ENCODE measurements at regions not wholly inside any gene's neighbourhood (a gene's known extent, or its start where the extent isn't known, plus 50 kb on each side); places are given as distances from the start of the nearest gene placed in this dataset.
"Not testable (repeated sequence)": the region's sequence is repeated elsewhere in the genome, so short reads cannot be mapped to it uniquely, and the experiment has no call there.

- no peak overlapping the region for H3K27ac Mint-ChIP-seq
- ChIA-PET POLR2A (ENCODE audit: partially characterized antibody) (no interaction called here), CTCF (ENCODE audit: partially characterized antibody) (no interaction called here)
- no peaks in the 10 kb centered on the region for H3K36me3 ChIP-seq (ENCODE audit: insufficient read depth, low read length)
- no peak for DNase-seq
- H3K4me3 ChIP-seq (ENCODE audit: low read length in 2 of 2): no peak overlapping the region
- H3K4me1 Mint-ChIP-seq: no peaks in the 10 kb centered on the region
- peaks cover 0 to 7% (median under 1%) of the 10 kb centered on the region in 8 donors for H3K9me3 Mint-ChIP-seq
- H3K27me3 ChIP-seq (ENCODE audit: insufficient read depth, low read length): no peaks in the 10 kb centered on the region
- no peaks in the 10 kb centered on the region for H3K9me3 ChIP-seq (ENCODE audit: control insufficient read depth in 1 of 2, low read length in 2 of 2)
- no peak overlapping the region for H3K27ac ChIP-seq (ENCODE audit: low read depth, low read length)
- no peak overlapping the region for H3K4me3 Mint-ChIP-seq
- H3K36me3 Mint-ChIP-seq: no peaks in the 10 kb centered on the region
- no peaks in the 10 kb centered on the region for H3K4me1 ChIP-seq (ENCODE audit: insufficient read depth, low read length)
- H3K27me3 Mint-ChIP-seq: peaks cover 5% of the 10 kb centered on the region in 2 donors
- intact Hi-C loops (cut with micrococcal nuclease): no loop called here
Measured at GRCh38 chr5:57937501-57938173, 455.0 kb upstream of the ACTBL2 start.

- H3K4me1 ChIP-seq (ENCODE audit: insufficient read depth, low read length): no peaks in the 10 kb centered on the region
- no peaks in the 10 kb centered on the region for H3K36me3 Mint-ChIP-seq
- H3K27me3 ChIP-seq (ENCODE audit: insufficient read depth, low read length): no peaks in the 10 kb centered on the region
- POLR2A ChIA-PET (ENCODE audit: partially characterized antibody): no interaction called here
- H3K4me1 Mint-ChIP-seq: no peaks in the 10 kb centered on the region
- H3K27ac ChIP-seq (ENCODE audit: low read depth, low read length): no peak overlapping the region
- no peaks in the 10 kb centered on the region for H3K9me3 ChIP-seq (ENCODE audit: control insufficient read depth in 1 of 2, low read length in 2 of 2)
- H3K9me3 Mint-ChIP-seq: peaks cover 0 to 7% (median under 1%) of the 10 kb centered on the region in 8 donors
- H3K4me3 Mint-ChIP-seq: no peak overlapping the region
- no peaks in the 10 kb centered on the region for H3K36me3 ChIP-seq (ENCODE audit: insufficient read depth, low read length)
- H3K27ac Mint-ChIP-seq: no peak overlapping the region
- H3K4me3 ChIP-seq (ENCODE audit: low read length in 2 of 2): no peak overlapping the region
- DNase-seq: peak in 1 of 5 donors; percentile 7
- CTCF ChIA-PET (ENCODE audit: partially characterized antibody): no interaction called here
- intact Hi-C loops (cut with micrococcal nuclease): no loop called here
- peaks cover 5% of the 10 kb centered on the region in 2 donors for H3K27me3 Mint-ChIP-seq
Measured at GRCh38 chr5:57937025-57937424, 454.4 kb upstream of the ACTBL2 start.

GRCh38 chr5:57932761-57933160, 450.1 kb upstream of the ACTBL2 start:
- peaks cover 4% of the 10 kb centered on the region in 2 donors for H3K27me3 Mint-ChIP-seq
- peaks cover 0 to 7% (median 3%) of the 10 kb centered on the region in 8 donors for H3K9me3 Mint-ChIP-seq
- no peaks in the 10 kb centered on the region for H3K36me3 Mint-ChIP-seq
- Histone ChIP-seq H3K36me3 (ENCODE audit: insufficient read depth, low read length) (no peaks in the 10 kb centered on the region), H3K27ac (ENCODE audit: low read depth, low read length) (no peak overlapping the region), H3K4me3 (ENCODE audit: low read length in 2 of 2) (no peak overlapping the region), H3K4me1 (ENCODE audit: insufficient read depth, low read length) (no peaks in the 10 kb centered on the region), H3K9me3 (ENCODE audit: control insufficient read depth in 1 of 2, low read length in 2 of 2) (no peaks in the 10 kb centered on the region), H3K27me3 (ENCODE audit: insufficient read depth, low read length) (no peaks in the 10 kb centered on the region)
- ChIA-PET CTCF (ENCODE audit: partially characterized antibody) (no interaction called here), POLR2A (ENCODE audit: partially characterized antibody) (no interaction called here)
- H3K27ac Mint-ChIP-seq: no peak overlapping the region
- no peak overlapping the region for H3K4me3 Mint-ChIP-seq
- DNase-seq: no peak
- no peaks in the 10 kb centered on the region for H3K4me1 Mint-ChIP-seq
- intact Hi-C loops (cut with micrococcal nuclease): no loop called here

- intact Hi-C loops (cut with micrococcal nuclease): no loop called here
- ChIA-PET POLR2A (ENCODE audit: partially characterized antibody) (no interaction called here), CTCF (ENCODE audit: partially characterized antibody) (no interaction called here)
- no peak overlapping the region for H3K4me3 ChIP-seq (ENCODE audit: low read length in 2 of 2)
- no peaks in the 10 kb centered on the region for H3K36me3 ChIP-seq (ENCODE audit: insufficient read depth, low read length)
- no peaks in the 10 kb centered on the region for H3K4me1 Mint-ChIP-seq
- DNase-seq: no peak
- no peaks in the 10 kb centered on the region for H3K9me3 ChIP-seq (ENCODE audit: control insufficient read depth in 1 of 2, low read length in 2 of 2)
- H3K4me3 Mint-ChIP-seq: no peak overlapping the region
- H3K4me1 ChIP-seq (ENCODE audit: insufficient read depth, low read length): no peaks in the 10 kb centered on the region
- no peak overlapping the region for H3K27ac Mint-ChIP-seq
- H3K36me3 Mint-ChIP-seq: no peaks in the 10 kb centered on the region
- peaks cover 4% of the 10 kb centered on the region in 2 donors for H3K27me3 Mint-ChIP-seq
- H3K27me3 ChIP-seq (ENCODE audit: insufficient read depth, low read length): no peaks in the 10 kb centered on the region
- H3K27ac ChIP-seq (ENCODE audit: low read depth, low read length): no peak overlapping the region
- H3K9me3 Mint-ChIP-seq: peaks cover 0 to 7% (median 3%) of the 10 kb centered on the region in 8 donors
Measured at GRCh38 chr5:57931807-57932206, 449.2 kb upstream of the ACTBL2 start.

- Histone ChIP-seq H3K4me3 (ENCODE audit: low read length in 2 of 2) (no peak overlapping the region), H3K27ac (ENCODE audit: low read depth, low read length) (no peak overlapping the region), H3K27me3 (ENCODE audit: insufficient read depth, low read length) (no peaks in the 10 kb centered on the region), H3K4me1 (ENCODE audit: insufficient read depth, low read length) (no peaks in the 10 kb centered on the region), H3K9me3 (ENCODE audit: control insufficient read depth in 1 of 2, low read length in 2 of 2) (no peaks in the 10 kb centered on the region), H3K36me3 (ENCODE audit: insufficient read depth, low read length) (no peaks in the 10 kb centered on the region)
- intact Hi-C loops (cut with micrococcal nuclease): no loop called here
- ChIA-PET POLR2A (ENCODE audit: partially characterized antibody) (no interaction called here), CTCF (ENCODE audit: partially characterized antibody) (no interaction called here)
- no peak for DNase-seq
- H3K27me3 Mint-ChIP-seq: peaks cover 4% of the 10 kb centered on the region in 2 donors
- H3K27ac Mint-ChIP-seq: no peak overlapping the region
- H3K36me3 Mint-ChIP-seq: no peaks in the 10 kb centered on the region
- H3K4me1 Mint-ChIP-seq: no peaks in the 10 kb centered on the region
- no peak overlapping the region for H3K4me3 Mint-ChIP-seq
- H3K9me3 Mint-ChIP-seq: peaks cover 0 to 7% (median 3%) of the 10 kb centered on the region in 8 donors
Measured at GRCh38 chr5:57931352-57931751, 448.7 kb upstream of the ACTBL2 start.

GRCh38 chr5:57929271-57929670, 446.7 kb upstream of the ACTBL2 start:
- Histone ChIP-seq H3K9me3 (ENCODE audit: control insufficient read depth in 1 of 2, low read length in 2 of 2) (no peaks in the 10 kb centered on the region), H3K27me3 (ENCODE audit: insufficient read depth, low read length) (no peaks in the 10 kb centered on the region), H3K4me1 (ENCODE audit: insufficient read depth, low read length) (no peaks in the 10 kb centered on the region), H3K4me3 (ENCODE audit: low read length in 2 of 2) (no peak overlapping the region), H3K36me3 (ENCODE audit: insufficient read depth, low read length) (no peaks in the 10 kb centered on the region), H3K27ac (ENCODE audit: low read depth, low read length) (no peak overlapping the region)
- H3K9me3 Mint-ChIP-seq: peaks cover 0 to 12% (median 5%) of the 10 kb centered on the region in 8 donors
- H3K27me3 Mint-ChIP-seq: no peaks in the 10 kb centered on the region
- H3K27ac Mint-ChIP-seq: no peak overlapping the region
- H3K4me3 Mint-ChIP-seq: no peak overlapping the region
- no peaks in the 10 kb centered on the region for H3K36me3 Mint-ChIP-seq
- no peak for DNase-seq
- POLR2A ChIA-PET (ENCODE audit: partially characterized antibody): no interaction called here
- CTCF ChIA-PET (ENCODE audit: partially characterized antibody): no interaction called here
- H3K4me1 Mint-ChIP-seq: no peaks in the 10 kb centered on the region
- intact Hi-C loops (cut with micrococcal nuclease): no loop called here

GRCh38 chr5:57923094-57923493, 440.5 kb upstream of the ACTBL2 start:
- H3K27me3 Mint-ChIP-seq; H3K27me3 ChIP-seq (ENCODE audit: insufficient read depth, low read length); H3K27ac Mint-ChIP-seq; H3K4me3 Mint-ChIP-seq; CTCF ChIA-PET (ENCODE audit: partially characterized antibody); intact Hi-C loops (cut with micrococcal nuclease); H3K36me3 ChIP-seq (ENCODE audit: insufficient read depth, low read length); DNase-seq; H3K27ac ChIP-seq (ENCODE audit: low read depth, low read length); H3K4me3 ChIP-seq (ENCODE audit: low read length in 2 of 2); H3K4me1 ChIP-seq (ENCODE audit: insufficient read depth, low read length); H3K4me1 Mint-ChIP-seq; H3K9me3 ChIP-seq (ENCODE audit: control insufficient read depth in 1 of 2, low read length in 2 of 2); POLR2A ChIA-PET (ENCODE audit: partially characterized antibody); H3K36me3 Mint-ChIP-seq: not testable (repeated sequence)
- H3K9me3 Mint-ChIP-seq: peaks cover 0 to 14% (median 5%) of the 10 kb centered on the region in 8 donors

- no peak overlapping the region for H3K4me3 Mint-ChIP-seq
- Histone ChIP-seq H3K36me3 (ENCODE audit: insufficient read depth, low read length) (no peaks in the 10 kb centered on the region), H3K27ac (ENCODE audit: low read depth, low read length) (no peak overlapping the region), H3K4me3 (ENCODE audit: low read length in 2 of 2) (no peak overlapping the region), H3K9me3 (ENCODE audit: control insufficient read depth in 1 of 2, low read length in 2 of 2) (no peaks in the 10 kb centered on the region), H3K4me1 (ENCODE audit: insufficient read depth, low read length) (no peaks in the 10 kb centered on the region), H3K27me3 (ENCODE audit: insufficient read depth, low read length) (no peaks in the 10 kb centered on the region)
- no peak for DNase-seq
- POLR2A ChIA-PET (ENCODE audit: partially characterized antibody): no interaction called here
- no peaks in the 10 kb centered on the region for H3K27me3 Mint-ChIP-seq
- intact Hi-C loops (cut with micrococcal nuclease): no loop called here
- peaks cover 0 to 3% (median 0%) of the 10 kb centered on the region in 8 donors for H3K9me3 Mint-ChIP-seq
- H3K27ac Mint-ChIP-seq: no peak overlapping the region
- CTCF ChIA-PET (ENCODE audit: partially characterized antibody): no interaction called here
- no peaks in the 10 kb centered on the region for H3K36me3 Mint-ChIP-seq
- no peaks in the 10 kb centered on the region for H3K4me1 Mint-ChIP-seq
Measured at GRCh38 chr5:57917004-57917403, 434.4 kb upstream of the ACTBL2 start.

Data from CD4-positive, alpha-beta memory T cell (primary cell).